ENCODE measurements at regions not wholly inside any gene's neighbourhood (a gene's known extent, or its start where the extent isn't known, plus 50 kb on each side); places are given as distances from the start of the nearest gene placed in this dataset.

DNA sequence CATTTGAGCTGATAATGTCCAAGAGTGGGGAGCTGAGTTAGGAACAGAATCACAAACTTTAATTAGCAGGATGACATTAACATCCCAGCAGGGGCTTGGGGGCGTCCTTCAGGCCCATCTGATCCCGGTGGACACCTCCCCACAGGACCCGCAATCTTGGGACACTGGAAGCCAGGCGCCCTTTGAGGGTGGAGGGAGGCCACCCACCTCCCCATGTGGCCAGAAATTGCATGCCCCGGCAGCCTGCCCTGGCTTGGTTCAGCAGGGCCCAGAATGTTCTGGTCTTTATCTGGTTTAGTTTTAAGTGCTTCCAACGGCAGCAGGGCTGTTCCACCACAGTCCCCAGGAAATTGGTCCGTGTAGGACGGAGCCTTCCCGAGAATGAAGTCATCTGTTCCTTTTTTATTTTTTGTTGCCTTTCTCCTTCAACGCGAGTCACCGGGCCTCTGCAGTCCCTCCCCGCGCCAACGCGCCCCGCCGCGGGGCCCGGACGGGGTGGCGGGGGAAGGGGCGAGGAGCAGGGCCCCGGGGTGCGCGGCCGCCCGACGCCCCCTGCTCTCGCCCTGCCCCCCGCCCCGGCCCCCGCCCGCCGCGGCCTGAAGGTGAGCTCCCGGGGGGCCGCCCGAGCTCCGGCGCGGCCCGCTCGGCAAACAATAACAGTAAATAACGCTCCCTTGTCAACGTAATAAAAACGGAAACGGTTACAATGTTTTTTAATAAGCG, 207.9 kb downstream of the C9orf50 start:
- TF ChIP-seq, protein P1, sequence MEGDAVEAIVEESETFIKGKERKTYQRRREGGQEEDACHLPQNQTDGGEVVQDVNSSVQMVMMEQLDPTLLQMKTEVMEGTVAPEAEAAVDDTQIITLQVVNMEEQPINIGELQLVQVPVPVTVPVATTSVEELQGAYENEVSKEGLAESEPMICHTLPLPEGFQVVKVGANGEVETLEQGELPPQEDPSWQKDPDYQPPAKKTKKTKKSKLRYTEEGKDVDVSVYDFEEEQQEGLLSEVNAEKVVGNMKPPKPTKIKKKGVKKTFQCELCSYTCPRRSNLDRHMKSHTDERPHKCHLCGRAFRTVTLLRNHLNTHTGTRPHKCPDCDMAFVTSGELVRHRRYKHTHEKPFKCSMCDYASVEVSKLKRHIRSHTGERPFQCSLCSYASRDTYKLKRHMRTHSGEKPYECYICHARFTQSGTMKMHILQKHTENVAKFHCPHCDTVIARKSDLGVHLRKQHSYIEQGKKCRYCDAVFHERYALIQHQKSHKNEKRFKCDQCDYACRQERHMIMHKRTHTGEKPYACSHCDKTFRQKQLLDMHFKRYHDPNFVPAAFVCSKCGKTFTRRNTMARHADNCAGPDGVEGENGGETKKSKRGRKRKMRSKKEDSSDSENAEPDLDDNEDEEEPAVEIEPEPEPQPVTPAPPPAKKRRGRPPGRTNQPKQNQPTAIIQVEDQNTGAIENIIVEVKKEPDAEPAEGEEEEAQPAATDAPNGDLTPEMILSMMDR (conservative IDR thresholded peaks at IDR 0.05), result no peak
- TF ChIP-seq EZH2 (IDR thresholded peaks at IDR 0.05; ENCODE audit: low read depth), result no peak
